Esophagus (tissue), 2 donors: ENCODE measurements at regions not wholly inside any gene's neighbourhood (a gene's known extent, or its start where the extent isn't known, plus 50 kb on each side); places are given as distances from the start of the nearest gene placed in this dataset.
"Not testable (repeated sequence)": the region's sequence is repeated elsewhere in the genome, so short reads cannot be mapped to it uniquely, and the experiment has no call there.

Experiments used
- H3K27ac ChIP-seq, 2 donors: one replicate each; pipeline ENCODE4 v1.5.1; 2013; ENCODE audit warnings: low read depth in 2 of 2, mild to moderate bottlenecking in 2 of 2, inconsistent platforms in 1 of 2, low read length in 1 of 2, moderate library complexity in 1 of 2
- H3K27me3 ChIP-seq, 2 donors: one replicate each; pipeline ENCODE4 v1.6.1; 2013; ENCODE audit warnings: low read length in 2 of 2, control low read depth in 1 of 2, mild to moderate bottlenecking in 1 of 2; ENCODE audit not compliant: insufficient read depth in 2 of 2, control insufficient read depth in 1 of 2
- H3K36me3 ChIP-seq, 2 donors: one replicate each; pipeline ENCODE4 v1.6.1; 2013; ENCODE audit warnings: low read length in 1 of 2; ENCODE audit not compliant: control insufficient read depth in 2 of 2, insufficient read depth in 2 of 2
- H3K4me1 ChIP-seq, 2 donors: one replicate each; pipeline ENCODE4 v1.6.1; 2013; ENCODE audit warnings: low read length in 1 of 2; ENCODE audit not compliant: control insufficient read depth in 2 of 2, insufficient read depth in 2 of 2
- H3K4me3 ChIP-seq, 2 donors: one replicate each; pipeline ENCODE4 v1.5.1; 2013; ENCODE audit warnings: low read length in 2 of 2, mild to moderate bottlenecking in 2 of 2, low read depth in 1 of 2, moderate library complexity in 1 of 2
- H3K9me3 ChIP-seq, 2 donors: one replicate each; pipeline ENCODE4 v1.6.1; 2013; ENCODE audit warnings: mild to moderate bottlenecking in 2 of 2, low read depth in 1 of 2, low read length in 1 of 2, moderate library complexity in 1 of 2; ENCODE audit not compliant: control insufficient read depth in 2 of 2, insufficient read depth in 1 of 2
- WGBS, 2 donors: extraction: QIAGEN DNeasy Blood & Tissue Kit; methylation state at CpG; one replicate each; pipeline ENCODE4 v1.1.7; 2013; 5-methylcytosine and 5-hydroxymethylcytosine counted together
- donor health status: healthy with polysubstance abuse.
- donor health status: Bipolar disorder and iron deficiency.

- no peaks in the 10 kb centered on the region for H3K36me3 ChIP-seq
- no peaks in the 10 kb centered on the region for H3K27me3 ChIP-seq
- H3K4me3 ChIP-seq = no peak overlapping the region
- no peaks in the 10 kb centered on the region for H3K4me1 ChIP-seq
- no peak overlapping the region for H3K27ac ChIP-seq
- 98 to 99% methylated on average over 4 of the region's 4 CpGs for WGBS, 2 donors
- no peaks in the 10 kb centered on the region for H3K9me3 ChIP-seq
These were observed 568.3 kb upstream of the ADAMTS5 start for GRCh38 chr21:27535188-27535587.

DNA sequence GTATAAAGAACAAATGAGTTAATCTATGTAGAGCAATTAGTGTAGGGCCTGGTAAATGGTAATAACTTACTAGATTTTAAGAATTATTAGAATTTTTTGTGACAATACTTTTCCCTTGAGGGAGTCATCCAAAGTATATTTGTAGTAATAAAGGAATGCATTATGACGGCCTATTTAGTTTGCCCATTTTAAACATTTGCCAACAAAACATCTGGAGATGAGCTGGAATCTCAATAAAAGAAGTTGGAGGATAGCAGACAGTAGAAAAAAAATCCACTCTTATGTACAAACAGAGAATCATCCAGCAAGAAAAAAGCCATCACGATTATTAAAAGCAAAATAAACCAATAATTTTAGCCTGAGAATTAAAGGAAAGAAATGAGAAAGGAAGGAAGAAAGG, 567.3 kb upstream of the ADAMTS5 start:
- 63 to 66% methylated on average over 2 of the region's 2 CpGs for WGBS, 2 donors
- Histone ChIP-seq H3K27me3 (no peaks in the 10 kb centered on the region), H3K4me3 (no peak overlapping the region), H3K4me1 (no peaks in the 10 kb centered on the region), H3K36me3 (no peaks in the 10 kb centered on the region), H3K27ac (no peak overlapping the region), H3K9me3 (no peaks in the 10 kb centered on the region)

- Histone ChIP-seq H3K36me3 (no peaks in the 10 kb centered on the region), H3K9me3 (no peaks in the 10 kb centered on the region), H3K4me1 (no peaks in the 10 kb centered on the region), H3K27me3 (no peaks in the 10 kb centered on the region), H3K4me3 (no peak overlapping the region), H3K27ac (no peak overlapping the region)
- WGBS, 2 donors = 57 to 73% methylated on average over 6 of the region's 6 CpGs
These were observed 565.2 kb upstream of the ADAMTS5 start for GRCh38 chr21:27532076-27532475.

GRCh38 chr21:27528697-27529096, 561.8 kb upstream of the ADAMTS5 start:
- Histone ChIP-seq H3K36me3 (no peaks in the 10 kb centered on the region), H3K4me3 (no peak overlapping the region), H3K9me3 (no peaks in the 10 kb centered on the region), H3K27ac (no peak overlapping the region), H3K4me1 (no peaks in the 10 kb centered on the region), H3K27me3 (no peaks in the 10 kb centered on the region)
- WGBS, 2 donors = 67 to 80% methylated on average over 1 of the region's 1 CpG

- Histone ChIP-seq H3K27ac (no peak overlapping the region), H3K27me3 (no peaks in the 10 kb centered on the region), H3K4me1 (no peaks in the 10 kb centered on the region), H3K36me3 (no peaks in the 10 kb centered on the region), H3K9me3 (no peaks in the 10 kb centered on the region), H3K4me3 (no peak overlapping the region)
- WGBS, 2 donors = 60 to 64% methylated on average over 3 of the region's 3 CpGs
These were observed 559.6 kb upstream of the ADAMTS5 start for GRCh38 chr21:27526451-27526850.

DNA sequence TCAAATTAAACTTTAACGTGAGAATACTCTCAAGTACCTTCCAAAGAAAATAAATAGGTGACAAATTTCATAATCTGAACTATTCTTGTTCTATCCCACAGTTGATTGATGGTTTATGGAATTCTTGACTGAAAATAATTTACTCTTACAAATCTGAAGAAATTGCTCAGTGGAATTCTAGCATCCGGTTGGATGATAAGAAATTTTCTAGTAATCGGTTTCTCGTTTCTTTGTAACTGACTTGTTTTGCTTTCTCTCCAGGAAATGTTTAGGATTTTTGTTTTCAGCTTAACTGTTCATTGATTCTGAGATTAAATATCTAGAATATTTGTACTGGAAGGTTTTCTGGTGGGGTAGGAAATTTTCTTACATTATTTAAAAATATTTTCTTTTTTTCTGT, 558.9 kb upstream of the ADAMTS5 start:
- Histone ChIP-seq H3K4me3 (no peak overlapping the region), H3K27me3 (no peaks in the 10 kb centered on the region), H3K9me3 (no peaks in the 10 kb centered on the region), H3K27ac (no peak overlapping the region), H3K36me3 (no peaks in the 10 kb centered on the region), H3K4me1 (no peaks in the 10 kb centered on the region)
- 81 to 85% methylated on average over 4 of the region's 4 CpGs for WGBS, 2 donors

- no peak overlapping the region for H3K27ac ChIP-seq
- peaks cover 0 to 3% of the 10 kb centered on the region in 2 donors for H3K9me3 ChIP-seq
- no peak overlapping the region for H3K4me3 ChIP-seq
- no peaks in the 10 kb centered on the region for H3K36me3 ChIP-seq
- H3K27me3 ChIP-seq = no peaks in the 10 kb centered on the region
- H3K4me1 ChIP-seq = no peaks in the 10 kb centered on the region
These were observed 552.5 kb upstream of the ADAMTS5 start for GRCh38 chr21:27519361-27519760.

DNA sequence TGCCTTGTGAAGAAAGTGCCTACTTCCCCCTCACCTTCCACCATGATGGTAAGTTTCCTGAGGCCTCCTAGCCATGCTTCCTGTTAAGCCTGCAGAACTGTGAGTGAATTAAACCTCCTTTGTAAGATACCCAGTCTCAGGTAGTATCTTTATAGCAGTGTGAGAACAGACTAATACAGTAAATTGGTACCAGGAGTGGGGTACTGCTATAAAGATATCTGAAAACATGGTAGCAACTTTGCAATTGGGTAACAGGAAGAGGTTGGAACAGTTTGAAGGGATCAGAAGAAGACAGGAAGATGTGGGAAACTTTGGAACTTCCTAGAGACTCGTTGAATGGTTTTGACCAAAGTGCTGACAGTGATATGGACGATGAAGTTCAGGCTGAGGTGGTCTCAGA, 550.3 kb upstream of the ADAMTS5 start:
- H3K4me1 ChIP-seq, H3K9me3 ChIP-seq, H3K27ac ChIP-seq, H3K36me3 ChIP-seq, H3K4me3 ChIP-seq, H3K27me3 ChIP-seq: not testable (repeated sequence)
- 68 to 76% methylated on average over 2 of the region's 2 CpGs for WGBS, 2 donors

- H3K27ac ChIP-seq = no peak overlapping the region
- peaks cover 0 to 3% of the 10 kb centered on the region in 2 donors for H3K9me3 ChIP-seq
- H3K4me1 ChIP-seq = no peaks in the 10 kb centered on the region
- H3K36me3 ChIP-seq = no peaks in the 10 kb centered on the region
- H3K4me3 ChIP-seq = no peak overlapping the region
- no peaks in the 10 kb centered on the region for H3K27me3 ChIP-seq
These were observed 548.8 kb upstream of the ADAMTS5 start for GRCh38 chr21:27515676-27516075.

DNA sequence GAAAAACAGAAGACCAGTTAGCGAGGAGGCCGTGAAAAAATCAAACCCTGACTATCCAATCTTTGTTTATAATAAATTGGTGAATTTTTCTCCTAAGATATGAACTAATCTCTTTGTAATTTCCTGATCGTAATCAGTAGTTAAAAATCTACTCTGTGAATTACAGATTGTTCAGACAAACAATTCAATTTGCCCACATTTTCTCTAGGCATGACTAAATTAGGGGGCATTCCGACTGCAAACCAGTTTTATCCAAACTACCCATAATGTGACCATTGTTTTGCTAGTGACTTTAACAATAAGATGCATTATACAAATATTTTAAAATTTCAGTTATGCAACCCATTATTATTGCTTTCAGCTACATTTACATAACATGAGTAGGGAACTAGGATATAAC, 546.9 kb upstream of the ADAMTS5 start:
- WGBS, 2 donors = 80 to 93% methylated on average over 4 of the region's 4 CpGs
- Histone ChIP-seq H3K4me3 (no peak overlapping the region), H3K27me3 (no peaks in the 10 kb centered on the region), H3K9me3 (peaks cover 0 to 3% of the 10 kb centered on the region in 2 donors), H3K36me3 (no peaks in the 10 kb centered on the region), H3K4me1 (no peaks in the 10 kb centered on the region), H3K27ac (no peak overlapping the region)
